ENCODE measurements at regions not wholly inside any gene's neighbourhood (a gene's known extent, or its start where the extent isn't known, plus 50 kb on each side); places are given as distances from the start of the nearest gene placed in this dataset.

DNA sequence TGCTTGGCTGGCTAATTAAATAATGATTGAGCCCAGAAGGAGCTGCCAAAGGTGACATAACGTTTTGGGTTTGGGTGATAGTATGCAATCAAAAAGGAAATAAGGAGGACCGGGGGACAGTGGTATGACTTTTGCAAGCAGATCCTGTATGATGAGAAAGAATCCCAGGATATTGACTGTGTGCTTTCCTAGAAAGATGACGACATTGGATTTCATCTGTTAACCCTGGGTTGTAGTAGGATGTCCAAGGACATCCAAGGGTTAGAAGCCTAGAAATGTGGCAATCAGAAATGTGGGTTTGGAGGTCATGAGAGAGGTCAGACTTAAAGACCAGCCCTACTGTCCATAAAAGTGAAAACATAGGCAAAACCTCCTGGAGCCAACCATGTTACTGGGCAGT lies 50.3 kb upstream of the HMHB1 start:
- no peak for DNase-seq

DNA sequence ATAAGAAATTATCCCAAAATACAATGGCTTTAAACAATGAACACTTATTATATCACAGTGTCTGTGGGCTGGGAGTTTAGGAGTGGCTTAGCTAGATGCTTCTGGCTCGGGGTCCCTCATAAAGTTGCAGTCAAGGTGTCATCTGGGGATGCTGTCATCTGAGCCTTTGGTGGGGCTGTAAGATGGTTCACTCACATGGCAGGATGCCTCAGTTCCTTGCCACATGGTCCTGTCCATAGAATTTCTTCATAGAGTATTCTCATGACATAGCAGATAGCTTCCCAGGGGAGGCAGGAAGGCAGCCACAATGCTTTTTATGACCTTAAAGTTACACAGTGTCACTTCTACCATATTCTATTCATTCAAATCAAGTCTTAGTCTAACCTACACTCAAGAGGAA lies 51.2 kb upstream of the HMHB1 start:
- no peak for DNase-seq

DNA sequence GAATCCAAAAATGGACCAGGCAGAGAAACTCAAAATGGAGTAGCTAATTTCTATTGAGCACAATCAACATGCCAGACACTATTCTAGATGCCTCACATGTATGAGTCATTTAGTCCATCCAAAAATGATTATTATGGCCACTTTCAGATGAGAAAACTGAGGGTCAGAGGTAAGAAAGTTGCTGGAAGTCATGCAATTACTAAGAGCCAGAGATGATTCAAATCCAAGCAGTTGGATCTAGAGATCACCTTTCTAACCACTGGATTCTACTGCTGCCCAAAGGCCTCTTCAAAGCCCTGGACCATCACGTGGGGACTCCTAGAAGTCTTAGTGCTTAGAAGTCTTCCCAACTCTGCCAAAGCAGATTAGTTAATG lies 51.8 kb upstream of the HMHB1 start:
- DNase-seq: no peak

- DNase-seq: no peak
Observed at GRCh38 chr5:143759396-143760130, 52.4 kb upstream of the HMHB1 start.

DNA sequence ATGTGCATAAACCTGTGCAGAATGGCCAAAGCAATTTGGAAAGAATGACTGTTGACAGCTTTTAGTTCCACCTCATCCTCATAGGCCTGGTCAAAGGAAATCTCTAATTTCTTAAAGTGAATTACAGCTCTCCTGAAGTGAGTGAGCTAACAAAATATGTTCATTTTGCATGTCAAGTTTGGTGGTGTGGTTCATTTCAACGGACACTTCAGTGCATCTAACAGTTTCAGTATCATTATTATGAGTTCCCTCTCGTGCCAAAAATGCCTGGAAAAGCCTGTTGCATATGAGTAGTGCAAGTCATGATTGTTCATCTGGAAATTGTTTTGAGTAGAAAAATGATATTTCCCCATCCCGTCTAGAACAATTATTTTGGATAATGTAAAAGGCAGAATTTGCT lies 53.2 kb upstream of the HMHB1 start:
- no peak for DNase-seq

DNA sequence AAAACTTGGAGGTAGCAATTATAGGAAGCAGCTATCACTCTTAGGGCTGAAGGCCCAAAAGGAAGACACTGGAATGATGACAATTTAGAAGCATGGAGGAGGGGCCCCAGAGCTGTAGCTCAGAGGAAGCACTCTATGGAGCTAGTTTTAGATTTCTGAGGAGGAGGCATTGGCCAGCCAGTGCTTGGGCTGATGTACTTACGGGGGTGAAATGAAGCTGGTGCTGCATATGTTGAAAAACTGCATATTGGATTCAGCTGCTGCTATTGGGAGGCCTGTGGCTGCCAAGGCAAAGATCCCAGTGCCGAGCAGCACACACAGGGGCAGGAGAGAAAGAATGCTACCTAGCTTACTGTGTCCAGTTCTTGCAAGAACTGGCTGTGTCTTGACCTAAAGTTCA lies 53.9 kb upstream of the HMHB1 start:
- DNase-seq: no peak

DNA sequence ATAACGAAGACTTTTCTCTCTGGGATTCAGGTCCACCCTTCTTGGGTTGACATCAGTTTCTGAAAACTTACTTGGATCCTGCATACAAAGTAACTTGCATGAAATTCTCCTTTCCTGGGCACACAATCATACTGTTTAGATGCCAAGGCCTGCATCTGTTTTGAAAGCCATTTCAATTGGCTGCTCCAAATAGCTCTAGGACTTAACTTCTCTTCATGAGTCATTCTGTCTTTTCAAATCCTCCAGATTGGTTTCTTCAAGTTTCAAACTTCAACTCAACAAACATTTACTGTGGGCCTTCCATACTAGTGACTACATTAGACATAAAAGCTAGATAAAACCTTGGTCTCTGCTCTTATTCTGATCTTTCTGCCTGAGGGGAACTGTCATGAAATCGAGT lies 54.8 kb upstream of the HMHB1 start:
- DNase-seq: no peak

GRCh38 chr5:143755966-143756365 lies 56.0 kb upstream of the HMHB1 start:
- DNase-seq: no peak

DNA sequence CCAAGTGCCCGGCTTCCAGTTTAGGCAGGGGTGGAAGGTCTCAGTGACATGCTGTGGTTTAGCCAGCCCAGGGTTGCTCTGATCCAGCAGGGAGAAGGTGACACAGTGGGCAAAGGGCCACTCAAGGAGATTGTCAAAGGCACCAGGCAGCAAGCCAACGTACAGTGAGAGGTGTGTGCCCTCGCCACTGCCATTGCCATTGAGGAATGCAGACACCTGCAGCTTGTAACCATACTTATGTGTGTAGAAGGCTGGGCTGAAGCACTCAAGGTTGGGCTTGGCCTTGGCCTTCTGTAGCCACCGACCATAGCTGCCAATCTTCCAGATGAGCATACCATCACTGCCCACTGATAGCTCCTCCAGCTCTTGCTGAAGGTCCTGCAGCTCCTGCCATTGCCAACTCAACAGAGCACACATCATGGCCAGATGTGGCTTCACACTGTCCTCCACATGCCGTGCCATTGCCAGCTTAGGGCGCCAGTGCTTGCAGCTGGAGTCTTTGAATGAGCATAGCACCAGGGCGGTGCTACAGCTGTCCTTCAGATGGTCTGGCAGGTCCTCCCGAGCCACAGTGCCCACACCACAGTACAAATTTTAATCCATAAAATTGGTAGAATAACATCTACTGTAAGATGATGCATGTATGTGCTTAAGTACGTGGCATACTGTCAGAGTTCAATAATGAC lies 59.7 kb upstream of the HMHB1 start:
- no peak for DNase-seq

GRCh38 chr5:143751342-143751741 lies 60.6 kb upstream of the HMHB1 start:
- DNase-seq: no peak

- DNase-seq: no peak
Observed at GRCh38 chr5:143749581-143750205, 62.3 kb upstream of the HMHB1 start.

DNA sequence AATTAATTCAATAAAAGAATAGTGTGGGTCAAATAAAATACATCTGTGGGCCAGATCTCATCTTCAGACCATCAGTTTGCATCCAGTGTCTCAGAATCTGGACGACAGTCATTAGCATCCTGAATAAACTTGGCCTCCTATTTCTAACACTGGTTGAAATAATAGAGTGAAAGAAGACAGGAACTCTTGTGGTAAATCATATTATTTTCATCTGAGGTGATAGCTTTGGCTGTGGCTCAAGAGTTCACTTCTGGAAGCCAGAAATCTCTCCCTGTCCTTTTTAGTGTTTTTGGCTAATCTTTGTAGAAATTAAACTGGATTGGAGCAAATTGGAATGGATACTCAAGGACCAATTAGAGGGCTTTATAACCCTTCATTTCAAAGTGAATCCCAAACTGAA lies 63.4 kb upstream of the HMHB1 start:
- DNase-seq: no peak

- no peak for DNase-seq
Observed at GRCh38 chr5:143742951-143743350, 69.0 kb upstream of the HMHB1 start.

DNA sequence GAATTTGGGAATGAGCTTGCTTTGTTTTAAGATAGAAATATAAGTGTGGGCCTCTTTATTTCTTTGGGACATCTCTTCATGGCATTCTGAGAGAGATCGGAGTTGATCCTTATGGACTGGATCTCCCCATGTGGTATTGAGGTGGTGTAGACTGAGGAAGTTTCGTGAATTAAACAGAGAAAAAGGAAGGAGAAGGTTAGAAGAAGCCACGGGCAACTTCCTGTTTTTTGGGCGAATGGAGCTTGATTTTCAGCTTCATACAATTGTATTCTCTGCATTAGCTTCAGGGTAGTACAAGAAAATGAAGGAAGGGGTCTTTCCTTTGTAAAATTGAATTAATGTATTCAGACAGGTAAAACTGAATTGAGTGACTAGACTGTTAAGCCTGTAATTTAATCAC lies 70.5 kb upstream of the HMHB1 start:
- DNase-seq: no peak

- no peak for DNase-seq
Observed at GRCh38 chr5:143740956-143741355, 71.0 kb upstream of the HMHB1 start.

DNA sequence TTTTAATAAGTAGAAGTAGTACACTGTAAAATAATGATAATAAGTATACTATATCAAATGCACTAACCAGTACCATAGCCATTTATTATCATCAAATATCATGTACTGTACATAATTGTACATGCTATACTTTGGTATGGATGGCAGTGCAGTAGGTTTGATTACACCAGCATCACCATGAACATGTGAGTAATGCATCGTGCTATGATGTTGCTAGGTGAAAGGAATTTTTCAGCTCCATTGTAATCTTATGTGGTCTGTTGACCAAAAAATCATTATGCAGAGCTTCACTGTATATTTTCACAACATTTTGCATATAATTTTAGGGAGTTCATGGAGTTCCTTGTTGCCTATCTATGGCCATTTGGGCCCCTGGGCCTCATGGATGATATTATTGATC lies 72.2 kb upstream of the HMHB1 start:
- no peak for DNase-seq

DNA sequence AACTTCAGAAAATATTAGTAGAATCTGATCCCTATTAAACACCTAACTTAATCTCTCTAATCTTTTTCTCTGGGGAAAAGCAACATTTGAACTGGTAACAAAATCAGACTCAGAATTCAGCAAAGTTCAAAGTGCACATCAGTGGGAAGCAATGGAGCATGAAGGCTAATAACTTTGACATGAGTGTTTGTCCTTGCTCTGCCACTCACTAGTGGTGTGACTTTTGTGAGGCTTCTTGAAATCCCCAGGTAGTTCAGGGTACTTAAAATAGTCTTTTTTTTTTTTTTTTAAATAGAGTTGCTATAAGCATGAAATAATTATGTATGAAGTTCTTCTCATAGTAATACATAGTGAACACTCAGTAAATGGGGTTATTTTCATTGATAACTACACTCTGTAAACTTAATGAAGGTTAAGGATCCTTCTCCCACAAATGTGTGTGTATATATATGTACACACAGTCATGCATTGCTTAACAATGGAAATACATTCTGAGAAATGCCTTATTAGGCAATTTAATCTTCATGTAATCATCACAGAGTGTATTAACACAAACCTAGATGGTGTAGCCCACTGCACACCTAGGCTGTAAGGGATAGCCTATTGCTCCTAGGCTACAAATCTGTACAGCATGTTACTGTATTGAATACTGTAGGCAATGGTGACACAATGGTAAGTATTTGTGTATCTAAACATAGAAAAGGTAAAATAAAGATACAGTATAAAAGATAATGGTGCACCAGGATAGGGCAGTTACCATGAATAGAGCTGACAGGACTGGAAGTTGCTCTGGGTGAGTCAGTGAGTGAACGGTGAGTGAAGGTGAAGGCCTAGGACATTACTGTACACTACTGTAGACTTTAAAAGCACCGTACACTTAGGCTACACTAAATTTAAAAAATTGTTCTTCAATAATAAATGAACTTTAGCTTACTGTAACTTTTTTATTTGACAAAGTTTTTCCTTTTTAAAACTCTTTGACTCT lies 73.3 kb upstream of the HMHB1 start:
- DNase-seq: no peak

- peak; percentile 16 for DNase-seq
Observed at GRCh38 chr5:143737062-143737461, 74.9 kb upstream of the HMHB1 start.

DNA sequence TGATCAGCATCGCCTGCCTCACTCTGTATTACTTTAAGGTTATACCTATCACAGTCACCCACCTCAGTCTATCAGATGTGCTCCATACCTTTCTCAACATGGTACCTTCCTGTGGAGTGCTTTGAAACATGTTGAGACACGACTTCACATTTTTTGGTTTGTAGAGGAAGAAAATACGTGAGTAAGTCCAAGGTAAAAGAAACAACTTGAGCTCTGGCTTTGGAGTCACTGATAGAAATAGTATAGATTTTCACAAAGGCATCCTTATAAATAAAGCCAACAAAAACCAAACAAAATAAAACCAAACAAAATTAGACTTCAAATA lies 77.5 kb upstream of the HMHB1 start:
- no peak for DNase-seq

DNA sequence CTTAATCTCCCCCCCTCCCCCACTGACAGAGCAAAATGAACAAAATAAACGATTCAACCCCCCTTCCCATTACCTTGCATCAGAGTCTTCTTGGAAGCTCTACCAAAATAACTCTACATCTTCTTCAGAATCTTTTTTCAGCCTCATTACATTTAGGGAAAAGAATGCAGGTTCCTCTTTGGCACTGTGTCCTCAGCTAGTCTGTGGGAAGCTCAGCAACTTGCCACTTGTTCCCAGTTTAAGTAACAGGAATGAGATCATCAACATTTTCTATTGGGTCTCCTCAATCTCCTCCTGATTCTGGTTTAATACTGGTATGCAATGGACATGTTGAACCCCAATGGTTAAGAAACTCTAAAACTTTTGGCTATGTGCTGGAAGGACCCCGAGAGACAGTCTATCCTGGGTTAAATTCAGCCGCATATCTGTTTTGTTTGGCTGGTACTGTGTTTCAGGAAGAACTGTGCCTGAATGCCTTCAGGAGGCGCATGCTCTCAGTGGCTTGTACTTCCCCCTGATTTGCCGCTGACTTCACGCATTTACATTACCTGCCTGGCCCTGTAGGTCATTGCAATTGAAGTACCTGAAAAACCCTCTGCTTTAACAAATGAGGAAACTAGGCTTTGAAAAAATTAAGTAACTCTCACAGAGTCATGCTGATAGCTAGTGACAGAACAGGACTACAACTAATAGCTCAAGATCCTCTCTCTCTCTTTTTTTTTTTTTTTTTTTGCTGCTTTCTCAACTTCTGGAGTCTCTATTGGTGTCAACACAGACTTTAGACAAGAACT lies 78.1 kb upstream of the HMHB1 start:
- no peak for DNase-seq

DNA sequence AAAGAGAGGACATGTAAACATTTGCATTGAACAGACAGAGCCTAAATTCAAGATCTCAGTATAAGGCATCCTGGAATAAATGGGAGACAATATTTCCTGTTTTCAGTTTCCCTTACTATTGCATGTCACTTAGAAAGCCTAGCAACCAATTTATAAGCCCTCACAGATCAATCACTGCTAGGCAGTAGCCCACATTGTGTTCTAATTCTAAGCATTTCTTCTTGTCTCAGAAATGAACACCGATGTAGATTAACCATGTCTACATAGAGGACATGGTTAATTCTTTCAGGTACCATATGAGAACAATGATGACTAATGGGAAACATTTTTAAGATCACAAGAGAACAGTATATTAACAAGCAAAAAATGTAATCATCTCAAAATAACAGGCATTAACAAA lies 79.6 kb upstream of the HMHB1 start:
- no peak for DNase-seq

GRCh38 chr5:143730112-143730801 lies 81.7 kb upstream of the HMHB1 start:
- DNase-seq: no peak

Data from NCI-H69 (cell line).